ENCODE measurements at regions not wholly inside any gene's neighbourhood (a gene's known extent, or its start where the extent isn't known, plus 50 kb on each side); places are given as distances from the start of the nearest gene placed in this dataset.

- peak; percentile 61 for DNase-seq (ENCODE audit: unreplicated experiment)
- no peaks in the 10 kb centered on the region for H3K9me3 Mint-ChIP-seq (ENCODE audit: unreplicated experiment)
- H3K4me3 Mint-ChIP-seq (ENCODE audit: unreplicated experiment) = no peak overlapping the region
- TF ChIP-seq CTCF (IDR thresholded peaks at IDR 0.05; ENCODE audit: unreplicated experiment) = peak; percentile 60
- BruUV-seq (replicated peaks) = no TSS peak
- ChIA-PET POLR2A (interaction anchor here (0.7 to 1.2 kb wide), 3 partner anchors 154 to 1989 kb away, joined by 3 to 5 read pairs (median 3); no protein-coding TSS in a partner anchor), CTCF (interaction anchor here (0.5 to 1.7 kb wide), 25 partner anchors 9 to 1955 kb away, joined by 3 to 9 read pairs (median 3); no protein-coding TSS in a partner anchor)
- no peaks in the 10 kb centered on the region for H3K4me1 Mint-ChIP-seq (ENCODE audit: insufficient read depth, unreplicated experiment)
- H3K27me3 Mint-ChIP-seq (ENCODE audit: insufficient read depth, unreplicated experiment) = no peaks in the 10 kb centered on the region
- no peaks in the 10 kb centered on the region for H3K36me3 Mint-ChIP-seq (ENCODE audit: insufficient read depth, unreplicated experiment)
- intact Hi-C loops (cut with micrococcal nuclease) = loop anchor here (2.0 to 5.0 kb wide), 3 partner anchors 508 to 1568 kb away; no protein-coding TSS in a partner anchor
- H3K27ac Mint-ChIP-seq (ENCODE audit: low read depth, unreplicated experiment) = no peak overlapping the region
Observed at GRCh38 chr3:176430244-176431037, 766.8 kb downstream of the TBL1XR1 start.

GRCh38 chr3:176428552-176428951 is 768.7 kb downstream of the TBL1XR1 start:
- Mint-ChIP-seq H3K27me3 (ENCODE audit: insufficient read depth, unreplicated experiment) (no peaks in the 10 kb centered on the region), H3K9me3 (ENCODE audit: unreplicated experiment) (no peaks in the 10 kb centered on the region), H3K36me3 (ENCODE audit: insufficient read depth, unreplicated experiment) (no peaks in the 10 kb centered on the region), H3K27ac (ENCODE audit: low read depth, unreplicated experiment) (no peak overlapping the region), H3K4me3 (ENCODE audit: unreplicated experiment) (no peak overlapping the region), H3K4me1 (ENCODE audit: insufficient read depth, unreplicated experiment) (no peaks in the 10 kb centered on the region)
- DNase-seq (ENCODE audit: unreplicated experiment) = no peak
- BruUV-seq (replicated peaks) = no TSS peak
- TF ChIP-seq CTCF (IDR thresholded peaks at IDR 0.05; ENCODE audit: unreplicated experiment) = no peak
- intact Hi-C loops (cut with micrococcal nuclease) = no loop called here
- CTCF ChIA-PET = interaction anchor here (0.6 kb wide), 2 partner anchors 30 to 66 kb away, joined by 5 to 6 read pairs; no protein-coding TSS in a partner anchor
- POLR2A ChIA-PET = no interaction called here

GRCh38 chr3:176426371-176426770 is 770.9 kb downstream of the TBL1XR1 start:
- no TSS peak for BruUV-seq (replicated peaks)
- POLR2A ChIA-PET = no interaction called here

More at GRCh38 chr3:176426371-176426770, 770.9 kb downstream of the TBL1XR1 start:
- Mint-ChIP-seq H3K9me3 (ENCODE audit: unreplicated experiment) (no peaks in the 10 kb centered on the region), H3K27me3 (ENCODE audit: insufficient read depth, unreplicated experiment) (no peaks in the 10 kb centered on the region), H3K4me1 (ENCODE audit: insufficient read depth, unreplicated experiment) (no peaks in the 10 kb centered on the region), H3K36me3 (ENCODE audit: insufficient read depth, unreplicated experiment) (no peaks in the 10 kb centered on the region), H3K27ac (ENCODE audit: low read depth, unreplicated experiment) (no peak overlapping the region), H3K4me3 (ENCODE audit: unreplicated experiment) (no peak overlapping the region)
- CTCF ChIA-PET = interaction anchor here (0.7 kb wide), 1 partner anchor 209 kb away, joined by 3 read pairs; no protein-coding TSS in a partner anchor
- TF ChIP-seq CTCF (IDR thresholded peaks at IDR 0.05; ENCODE audit: unreplicated experiment) = no peak
- DNase-seq (ENCODE audit: unreplicated experiment) = no peak
- intact Hi-C loops (cut with micrococcal nuclease) = no loop called here

Measured in MCF 10A (cell line).